OCI-LY7 (cell line): ENCODE measurements at regions not wholly inside any gene's neighbourhood (a gene's known extent, or its start where the extent isn't known, plus 50 kb on each side); places are given as distances from the start of the nearest gene placed in this dataset.

Experiments
- BruUV-seq: library from RNA; stranded (reverse); fragments of 400-500 nt; replicated peaks from 2 replicates; lab custom pipeline; 2021; lab: Mats Ljungman, UMichigan
- CTCF ChIA-PET: fragments of 300-600 bp; sonication (Branson Sonifier 250); formaldehyde crosslinking; loops from one replicate; lab custom pipeline; 2022; ENCODE audit warnings: antibody characterized with exemption; ENCODE audit not compliant: unreplicated experiment; lab: Charles Lee
- POLR2A ChIA-PET: fragments of 300-600 bp; sonication (Branson Sonifier 250); formaldehyde crosslinking; loops from one replicate; lab custom pipeline; 2022; ENCODE audit warnings: antibody characterized with exemption; lab: Charles Lee
- DNase-seq: peaks from one replicate; pipeline ENCODE4 v3.0.0-alpha.2; 2015; ENCODE audit warnings: low spot score
- H2AFZ ChIP-seq: fragments of 200-600 bp; sonication (generic), shearing (Covaris generic); 2 replicates; pipeline ENCODE4 v1.6.1; 2014; ENCODE audit warnings: mild to moderate bottlenecking, antibody characterized with exemption, low read length, moderate library complexity
- H3K27ac ChIP-seq: fragments of 200-600 bp; sonication (generic); 2 replicates; pipeline ENCODE4 v1.5.1; 2014; ENCODE audit warnings: mixed run types, low read depth, mild to moderate bottlenecking, moderate library complexity, low read length, inconsistent platforms; ENCODE audit not compliant: poor library complexity, severe bottlenecking
- H3K36me3 ChIP-seq: fragments of 200-600 bp; sonication (generic); 2 replicates; pipeline ENCODE4 v1.6.1; 2014; ENCODE audit warnings: mild to moderate bottlenecking, antibody characterized with exemption, low read length, moderate library complexity, mixed read lengths; ENCODE audit not compliant: insufficient read depth
- H3K4me1 ChIP-seq: fragments of 200-600 bp; sonication (generic); 2 replicates; pipeline ENCODE4 v1.5.1; 2014; ENCODE audit warnings: mild to moderate bottlenecking, low read length; ENCODE audit not compliant: insufficient read depth, poor library complexity, severe bottlenecking
- H3K4me2 ChIP-seq: fragments of 200-600 bp; sonication (generic); 2 replicates; pipeline ENCODE4 v1.6.1; 2014; ENCODE audit warnings: mild to moderate bottlenecking, low read length
- H3K4me3 ChIP-seq: fragments of 200-600 bp; sonication (generic); 2 replicates; pipeline ENCODE4 v1.5.1; 2014; ENCODE audit warnings: mild to moderate bottlenecking, low read depth, low read length; ENCODE audit not compliant: poor library complexity, severe bottlenecking
- H3K79me2 ChIP-seq: fragments of 200-600 bp; sonication (generic); 2 replicates; pipeline ENCODE4 v1.6.1; 2016; ENCODE audit warnings: low read depth, mild to moderate bottlenecking, low read length, moderate library complexity, mixed read lengths; ENCODE audit not compliant: insufficient read depth
- H3K9me2 ChIP-seq: fragments of 200-600 bp; sonication (generic); 2 replicates; pipeline ENCODE4 v1.6.1; 2016; ENCODE audit warnings: mild to moderate bottlenecking, low read length, mixed read lengths; ENCODE audit not compliant: insufficient read depth
- H3K9me3 ChIP-seq: fragments of 200-600 bp; sonication (generic); 2 replicates; pipeline ENCODE4 v1.6.1; 2014; ENCODE audit warnings: mild to moderate bottlenecking, mixed run types, low read length, mixed read lengths
- H4K20me1 ChIP-seq: fragments of 200-600 bp; sonication (generic); 2 replicates; pipeline ENCODE4 v1.6.1; 2014; ENCODE audit warnings: mild to moderate bottlenecking, antibody characterized with exemption, low read length, moderate library complexity, mixed read lengths; ENCODE audit not compliant: insufficient read depth
- EZH2phosphoT487 ChIP-seq: fragments of 200-600 bp; sonication (generic); IDR thresholded peaks from 2 replicates; pipeline ENCODE4 v1.6.1; 2018; ENCODE audit warnings: low read depth, borderline replicate concordance, mild to moderate bottlenecking, mixed run types, antibody characterized with exemption, low read length, moderate library complexity, mixed read lengths
- intact Hi-C: fragments of 100-400 bp; cut with micrococcal nuclease; formaldehyde crosslinking; loops from one replicate; pipeline ENCODE4 v1.10.0; 2022; ENCODE audit not compliant: unreplicated experiment
- TF ChIP-seq, protein P1 (sequence below): fragments of 200-600 bp; sonication (generic); conservative IDR thresholded peaks from 2 replicates; pipeline ENCODE4 v1.5.1; 2014; ENCODE audit warnings: mild to moderate bottlenecking, antibody characterized with exemption, low read length, moderate library complexity, mixed read lengths

DNA sequence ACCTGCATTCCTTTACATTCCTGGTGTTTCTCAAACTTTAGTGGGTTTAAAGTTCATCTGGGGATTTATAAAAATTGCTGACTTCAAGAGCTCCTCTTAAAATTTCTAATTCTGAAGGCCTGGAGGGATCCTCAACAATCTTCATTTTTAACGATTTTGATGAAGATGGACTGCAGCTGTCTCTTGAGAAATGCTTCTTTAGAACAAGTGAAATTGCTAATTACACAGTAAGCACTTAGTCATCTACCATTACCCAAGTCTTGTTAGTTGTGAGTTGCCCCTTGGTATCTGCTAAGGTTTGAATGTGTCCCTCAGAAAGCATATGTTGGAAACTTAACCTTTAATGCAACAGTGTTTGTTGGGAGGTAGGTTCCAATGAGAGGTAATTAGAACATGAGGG lies 163.7 kb downstream of the LTN1 start:
- BruUV-seq: no TSS peak
- no peak overlapping the region for H2AFZ ChIP-seq
- CTCF ChIA-PET: no interaction called here
- no peaks in the 10 kb centered on the region for H3K36me3 ChIP-seq
- no peaks in the 10 kb centered on the region for H3K9me3 ChIP-seq
- POLR2A ChIA-PET: no interaction called here
- H3K4me1 ChIP-seq: no peaks in the 10 kb centered on the region
- no peak overlapping the region for H3K4me2 ChIP-seq
- no peaks in the 10 kb centered on the region for H4K20me1 ChIP-seq
- H3K9me2 ChIP-seq: no peaks in the 10 kb centered on the region
- TF ChIP-seq, protein P1, sequence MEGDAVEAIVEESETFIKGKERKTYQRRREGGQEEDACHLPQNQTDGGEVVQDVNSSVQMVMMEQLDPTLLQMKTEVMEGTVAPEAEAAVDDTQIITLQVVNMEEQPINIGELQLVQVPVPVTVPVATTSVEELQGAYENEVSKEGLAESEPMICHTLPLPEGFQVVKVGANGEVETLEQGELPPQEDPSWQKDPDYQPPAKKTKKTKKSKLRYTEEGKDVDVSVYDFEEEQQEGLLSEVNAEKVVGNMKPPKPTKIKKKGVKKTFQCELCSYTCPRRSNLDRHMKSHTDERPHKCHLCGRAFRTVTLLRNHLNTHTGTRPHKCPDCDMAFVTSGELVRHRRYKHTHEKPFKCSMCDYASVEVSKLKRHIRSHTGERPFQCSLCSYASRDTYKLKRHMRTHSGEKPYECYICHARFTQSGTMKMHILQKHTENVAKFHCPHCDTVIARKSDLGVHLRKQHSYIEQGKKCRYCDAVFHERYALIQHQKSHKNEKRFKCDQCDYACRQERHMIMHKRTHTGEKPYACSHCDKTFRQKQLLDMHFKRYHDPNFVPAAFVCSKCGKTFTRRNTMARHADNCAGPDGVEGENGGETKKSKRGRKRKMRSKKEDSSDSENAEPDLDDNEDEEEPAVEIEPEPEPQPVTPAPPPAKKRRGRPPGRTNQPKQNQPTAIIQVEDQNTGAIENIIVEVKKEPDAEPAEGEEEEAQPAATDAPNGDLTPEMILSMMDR: no peak
- TF ChIP-seq EZH2phosphoT487: no peak
- H3K4me3 ChIP-seq: no peak overlapping the region
- H3K27ac ChIP-seq: no peak overlapping the region
- intact Hi-C loops: no loop called here
- DNase-seq: no peak
- H3K79me2 ChIP-seq: no peaks in the 10 kb centered on the region

DNA sequence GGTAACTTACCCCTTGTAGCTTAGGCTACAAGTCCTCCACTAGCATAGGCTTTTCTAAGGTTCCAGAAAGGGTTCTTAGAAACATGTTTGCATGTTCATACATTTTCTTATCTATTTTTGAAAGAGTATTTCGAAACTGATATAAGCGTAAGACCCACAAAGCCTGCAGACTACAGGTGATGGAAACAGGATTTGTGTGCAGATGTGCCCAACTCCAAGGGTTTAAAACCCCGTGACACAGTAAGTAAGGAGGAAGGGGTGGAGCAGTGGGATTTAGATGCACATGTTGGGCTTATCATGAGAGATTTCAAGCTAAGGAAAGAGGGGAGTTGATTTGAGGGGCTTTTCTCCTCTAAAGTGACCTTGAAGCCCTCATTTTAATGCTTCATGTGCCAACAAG lies 164.7 kb downstream of the LTN1 start:
- DNase-seq: no peak
- no peak overlapping the region for H3K4me3 ChIP-seq
- H3K9me3 ChIP-seq: no peaks in the 10 kb centered on the region
- no TSS peak for BruUV-seq
- no peaks in the 10 kb centered on the region for H3K79me2 ChIP-seq
- no peaks in the 10 kb centered on the region for H3K36me3 ChIP-seq
- TF ChIP-seq, protein P1: no peak
- no peak for TF ChIP-seq EZH2phosphoT487
- ChIA-PET POLR2A (no interaction called here), CTCF (no interaction called here)
- no peak overlapping the region for H2AFZ ChIP-seq
- no peak overlapping the region for H3K27ac ChIP-seq
- H4K20me1 ChIP-seq: no peaks in the 10 kb centered on the region
- intact Hi-C loops: no loop called here
- no peaks in the 10 kb centered on the region for H3K4me1 ChIP-seq
- H3K4me2 ChIP-seq: no peak overlapping the region
- H3K9me2 ChIP-seq: no peaks in the 10 kb centered on the region

DNA sequence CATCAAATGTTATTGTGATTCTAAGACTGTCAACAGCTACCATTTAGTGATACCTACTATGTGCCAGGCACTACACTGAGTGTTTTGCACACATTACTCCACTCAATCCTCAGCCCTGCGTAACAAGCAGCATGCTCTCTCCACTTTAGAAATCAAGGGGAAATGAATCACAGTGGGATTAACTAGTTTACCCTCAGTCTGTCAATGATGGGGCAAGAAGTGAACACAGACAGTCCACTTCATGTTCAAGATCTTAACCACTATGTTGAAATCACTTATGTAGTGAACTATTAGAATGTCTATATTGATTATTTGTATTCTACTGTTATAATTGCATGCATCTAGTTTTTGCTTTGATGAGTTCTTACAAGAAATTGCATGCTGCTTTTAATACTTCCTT lies 165.3 kb downstream of the LTN1 start:
- DNase-seq: no peak
- Histone ChIP-seq H4K20me1 (no peaks in the 10 kb centered on the region), H3K9me3 (no peaks in the 10 kb centered on the region), H3K36me3 (no peaks in the 10 kb centered on the region), H3K9me2 (no peaks in the 10 kb centered on the region), H2AFZ (no peak overlapping the region), H3K4me3 (no peak overlapping the region), H3K27ac (no peak overlapping the region), H3K4me1 (no peaks in the 10 kb centered on the region), H3K79me2 (no peaks in the 10 kb centered on the region), H3K4me2 (no peak overlapping the region)
- intact Hi-C loops: no loop called here
- TF ChIP-seq, protein P1: no peak
- TF ChIP-seq EZH2phosphoT487: no peak
- CTCF ChIA-PET: no interaction called here
- POLR2A ChIA-PET: no interaction called here
- no TSS peak for BruUV-seq
